ENCODE measurements at regions not wholly inside any gene's neighbourhood (a gene's known extent, or its start where the extent isn't known, plus 50 kb on each side); places are given as distances from the start of the nearest gene placed in this dataset.

DNA sequence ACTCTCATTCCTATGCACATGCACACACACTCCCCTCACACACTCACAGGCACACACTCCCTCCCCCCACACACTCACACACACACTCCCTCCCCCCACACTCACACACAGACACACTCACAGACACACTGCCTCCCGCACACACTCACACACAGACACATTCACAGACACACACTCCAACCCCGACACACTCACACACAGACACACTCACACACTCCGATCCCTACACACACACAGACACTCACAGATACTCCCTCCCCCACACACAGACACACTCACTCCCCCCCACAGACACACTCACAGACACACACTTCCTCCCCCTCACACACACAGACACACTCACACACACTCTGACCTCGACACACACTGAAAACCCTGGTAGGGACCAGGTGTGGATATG lies 176.2 kb downstream of the TFAP2C start:
- DNase-seq = no peak

DNA sequence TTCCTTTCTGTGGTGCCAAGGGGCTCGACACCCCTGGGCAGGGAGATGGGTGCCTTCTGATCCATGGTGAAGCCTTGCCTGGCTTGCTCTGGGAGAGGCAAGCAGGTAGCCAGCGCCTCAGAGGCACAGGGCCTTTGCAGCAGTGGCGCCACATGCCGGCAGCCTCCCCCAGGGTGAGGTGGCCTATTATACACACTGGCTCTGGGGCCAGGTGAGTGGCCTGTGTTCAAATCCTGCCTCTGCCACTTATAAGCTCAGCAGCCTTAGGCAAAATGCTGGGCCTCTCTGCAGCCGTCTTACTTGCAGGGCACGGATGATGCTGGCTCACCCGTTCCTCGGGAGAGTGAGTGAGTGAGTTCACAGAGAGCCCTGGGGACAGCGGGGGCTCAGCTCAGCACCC lies 176.9 kb downstream of the TFAP2C start:
- DNase-seq = no peak

DNA sequence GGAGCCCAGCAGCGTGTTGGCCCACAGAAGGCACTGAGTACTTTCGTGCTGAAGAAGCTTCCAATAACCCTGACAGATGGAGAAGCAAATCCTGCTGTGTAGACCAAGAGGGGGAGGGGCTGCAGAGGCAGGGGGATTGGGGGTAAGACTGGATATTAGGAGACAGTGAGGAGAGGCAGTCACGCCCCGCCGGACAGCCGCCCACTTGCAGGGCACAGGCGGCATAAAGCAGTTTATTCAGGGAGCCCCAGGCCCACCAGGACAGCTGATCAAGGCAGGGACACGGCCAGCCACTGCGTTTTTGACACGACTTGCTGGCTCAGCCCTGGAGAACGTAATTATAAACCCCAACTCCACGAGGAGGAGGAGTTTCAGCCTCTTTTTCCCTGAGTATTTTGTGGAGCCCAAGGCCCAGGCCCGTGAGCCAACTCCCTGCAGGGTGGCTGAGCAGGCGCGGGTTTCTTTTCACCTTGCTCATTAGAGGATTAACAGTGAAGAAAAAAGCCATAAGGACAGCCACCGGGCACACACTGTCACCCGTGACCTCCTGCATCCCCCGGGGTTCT lies 177.9 kb downstream of the TFAP2C start:
- peak; percentile 63 to 82 for DNase-seq

DNA sequence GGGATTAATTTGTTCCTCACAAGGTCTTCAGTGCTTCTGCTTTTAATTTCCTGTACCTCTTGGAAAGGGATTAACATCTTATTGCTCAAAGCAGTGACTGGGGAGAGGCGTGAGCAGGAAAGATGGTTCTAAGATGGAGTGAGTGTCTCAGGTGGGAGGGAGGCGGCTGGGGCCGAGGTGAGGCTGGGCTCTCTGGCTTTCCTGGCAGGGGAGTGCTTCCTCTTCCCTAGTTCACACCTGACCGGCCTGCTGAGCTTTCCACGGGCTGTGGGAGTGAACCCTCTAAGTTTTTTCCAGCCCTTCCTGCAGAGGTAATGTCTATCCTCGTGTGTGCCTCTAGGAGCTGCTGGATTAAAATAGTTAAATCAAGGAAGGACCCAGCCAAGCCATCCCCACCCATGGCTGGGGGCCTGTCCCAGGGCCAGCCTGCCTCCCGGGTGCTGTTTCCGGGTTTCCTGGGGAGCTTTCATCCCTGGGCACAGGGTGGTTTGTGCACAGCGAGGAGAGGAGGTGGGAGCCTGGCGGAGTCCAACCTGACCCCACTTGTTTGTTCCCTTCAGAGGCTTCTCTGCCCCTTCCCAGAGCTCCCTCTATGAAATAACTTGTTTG lies 179.1 kb downstream of the TFAP2C start:
- peak in 1 of 2 experiments; percentile 29 for DNase-seq

DNA sequence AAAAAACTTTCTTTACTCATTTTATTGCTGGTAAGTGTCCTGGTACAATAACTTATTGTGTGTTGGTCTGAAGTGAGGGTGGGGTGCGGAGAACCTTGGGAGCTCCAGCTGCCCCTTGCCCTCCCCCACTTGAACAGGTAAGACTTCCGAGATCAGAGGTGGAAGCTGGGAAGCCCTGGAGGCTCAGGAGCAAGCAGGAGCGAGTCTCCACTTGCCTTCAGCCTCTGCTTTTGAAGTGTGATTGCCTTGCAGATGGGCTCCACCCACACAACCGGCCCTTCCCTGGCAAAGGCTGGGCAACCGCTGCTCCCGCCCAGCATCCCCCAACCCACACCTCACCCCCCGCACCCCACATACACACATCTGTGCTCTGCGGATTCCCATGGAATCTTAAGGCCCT lies 179.6 kb downstream of the TFAP2C start:
- peak; percentile 24 to 67 for DNase-seq

DNA sequence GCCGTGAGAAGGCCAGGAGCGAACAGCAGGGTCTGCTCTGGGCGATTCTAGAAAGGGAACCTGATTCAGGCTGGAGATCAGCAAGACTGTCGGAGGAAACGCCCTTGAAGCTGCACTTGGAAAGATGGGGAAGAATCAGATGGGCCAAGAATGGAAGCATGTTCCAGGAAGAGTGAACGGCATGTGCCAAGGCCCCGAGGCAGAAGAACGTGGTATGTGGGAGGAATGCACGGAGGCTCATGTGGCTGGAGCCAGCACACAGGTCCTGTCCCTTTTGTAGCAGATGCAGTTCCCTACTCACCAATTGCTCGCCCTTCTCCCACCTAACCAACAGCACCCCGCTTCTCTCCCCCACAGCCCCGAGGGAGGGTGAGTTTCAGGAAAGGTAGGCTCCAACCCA lies 180.6 kb downstream of the TFAP2C start:
- no peak for DNase-seq

DNA sequence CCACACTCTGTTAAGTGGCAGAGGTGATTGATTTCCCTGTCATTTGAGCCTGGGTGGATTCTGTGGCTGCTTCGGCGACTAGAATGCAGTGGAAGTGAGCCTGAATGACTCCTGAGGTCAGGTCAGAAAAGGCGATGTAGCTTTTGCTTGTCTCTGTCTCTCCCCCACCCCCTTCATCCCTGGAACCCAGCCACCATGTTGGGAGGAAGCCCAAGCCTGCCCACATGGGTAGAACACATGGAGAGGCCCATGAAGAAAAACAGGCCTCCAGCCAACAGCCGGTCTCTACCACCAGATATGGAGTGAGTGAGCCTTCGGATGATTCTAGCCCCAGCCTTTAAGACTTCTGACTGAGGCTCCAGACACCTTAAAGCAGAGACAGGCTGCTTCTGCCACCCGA lies 181.0 kb downstream of the TFAP2C start:
- no peak for DNase-seq

DNA sequence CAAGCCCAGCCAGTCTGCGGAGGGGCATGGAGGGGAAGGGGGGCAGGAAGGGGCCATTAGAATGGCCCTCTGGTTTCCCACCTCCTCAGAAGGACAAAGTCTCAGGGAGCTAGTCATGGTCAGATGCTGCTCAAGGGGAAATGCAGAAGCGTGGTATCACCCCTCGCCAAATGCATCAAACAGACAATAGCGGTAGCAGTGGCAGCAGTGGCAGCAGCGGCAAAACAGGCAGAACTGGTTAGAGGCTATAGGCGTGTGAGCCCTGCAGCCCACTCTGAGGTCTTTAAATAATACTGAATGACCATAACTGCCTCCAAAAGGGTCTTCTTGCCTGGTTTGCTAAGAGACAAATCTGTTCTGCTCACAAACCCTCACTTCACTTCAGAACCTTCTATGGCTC lies 186.7 kb downstream of the TFAP2C start:
- no peak for DNase-seq

DNA sequence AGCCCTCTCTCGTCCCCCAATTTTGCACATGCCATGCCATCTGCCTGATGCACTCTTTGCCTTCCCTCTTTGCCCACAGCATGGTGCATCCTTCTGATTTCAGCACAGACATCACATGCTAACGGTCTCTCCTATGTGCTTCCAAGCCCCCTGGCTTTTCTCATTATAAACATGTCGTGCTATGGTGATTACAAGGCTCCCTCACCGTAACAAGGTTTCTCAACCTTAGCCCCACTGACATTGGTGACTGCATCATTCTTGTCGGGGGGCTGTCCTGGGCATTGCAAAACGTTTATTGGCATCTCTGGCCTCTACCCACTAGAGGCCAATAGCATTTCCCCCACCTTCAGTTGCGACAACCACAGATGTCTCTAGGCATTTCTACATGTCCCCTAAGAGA lies 187.2 kb downstream of the TFAP2C start:
- no peak for DNase-seq

DNA sequence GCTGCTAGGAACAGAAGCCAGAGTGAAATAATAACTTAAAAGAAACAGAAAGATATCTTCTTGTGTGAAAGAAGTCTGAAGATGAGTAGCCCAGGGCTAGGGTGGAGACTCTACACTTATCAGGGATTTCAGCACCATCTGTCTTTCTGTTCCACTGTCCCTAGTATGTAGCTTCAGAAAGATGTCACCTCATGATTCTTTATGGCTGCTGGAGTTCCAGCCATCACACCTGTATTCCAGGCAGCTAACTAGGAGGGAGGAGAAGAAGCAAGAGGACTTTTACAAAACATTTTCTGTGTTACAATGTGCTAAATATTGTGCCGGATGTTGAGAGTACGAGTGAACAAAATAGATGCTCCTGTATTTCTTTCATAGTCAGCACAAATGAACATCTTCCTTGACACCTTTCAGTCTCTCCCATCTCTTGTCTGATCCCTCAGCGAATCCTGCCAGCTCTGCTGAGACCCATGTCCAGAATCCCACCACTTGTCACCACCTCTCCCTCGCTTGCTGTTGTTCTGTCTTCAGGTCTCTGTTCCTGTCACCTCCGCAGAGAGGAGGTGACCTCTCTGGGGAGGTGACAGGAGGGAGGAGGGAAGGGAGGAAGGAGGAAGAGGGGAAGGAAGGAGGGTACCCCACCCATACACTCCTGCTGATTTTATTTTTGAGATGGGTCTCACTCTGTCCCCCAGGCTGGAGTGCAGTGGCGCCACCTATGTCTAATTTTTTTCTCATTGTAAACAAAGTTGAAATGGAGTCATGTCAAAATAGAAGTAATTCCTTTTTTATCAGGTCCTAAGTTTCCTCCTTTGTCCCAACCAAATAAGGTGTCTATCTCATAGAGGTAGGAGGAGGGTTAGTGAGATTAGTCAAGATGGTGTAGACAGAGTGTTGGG lies 188.9 kb downstream of the TFAP2C start:
- no peak for DNase-seq

DNA sequence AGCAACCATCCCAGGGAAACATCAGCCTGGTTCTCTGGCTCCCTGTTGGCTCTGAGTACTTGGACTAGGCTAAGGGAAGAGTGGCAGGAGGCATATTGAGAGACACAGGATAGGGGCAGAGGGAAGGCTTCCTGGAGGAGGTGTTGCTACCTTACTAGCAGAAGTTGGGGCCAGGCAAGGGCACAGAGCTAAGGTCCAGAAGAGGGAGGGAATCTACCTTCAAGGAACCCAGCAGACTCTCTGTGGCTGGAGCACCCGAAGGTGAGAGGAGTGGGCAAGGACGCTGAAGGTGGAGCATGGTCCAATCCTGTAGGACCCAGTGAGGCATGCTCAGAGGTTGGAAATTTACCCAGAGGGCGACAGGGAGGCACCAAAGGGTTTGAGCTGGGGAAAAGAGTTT lies 191.9 kb downstream of the TFAP2C start:
- DNase-seq = no peak

DNA sequence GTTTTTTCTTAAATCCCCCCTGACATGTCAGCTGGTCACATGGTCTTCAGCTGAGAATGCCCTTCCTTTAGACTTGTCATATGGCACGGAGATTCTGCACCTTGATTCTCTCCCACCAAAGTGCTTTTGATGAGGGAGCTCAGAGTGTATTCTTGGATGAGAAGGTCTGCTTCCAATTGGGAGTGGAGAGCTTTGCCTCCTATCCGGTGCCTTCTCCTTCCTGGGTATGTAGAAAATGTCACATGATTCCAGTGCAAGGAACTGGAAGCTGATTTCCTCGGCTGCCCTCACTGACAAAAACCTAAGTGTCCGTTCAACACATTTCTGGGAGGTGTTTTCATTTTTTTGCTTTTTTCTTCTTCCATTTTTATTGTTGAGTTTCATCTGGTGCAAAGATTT lies 197.2 kb downstream of the TFAP2C start:
- DNase-seq = no peak

DNA sequence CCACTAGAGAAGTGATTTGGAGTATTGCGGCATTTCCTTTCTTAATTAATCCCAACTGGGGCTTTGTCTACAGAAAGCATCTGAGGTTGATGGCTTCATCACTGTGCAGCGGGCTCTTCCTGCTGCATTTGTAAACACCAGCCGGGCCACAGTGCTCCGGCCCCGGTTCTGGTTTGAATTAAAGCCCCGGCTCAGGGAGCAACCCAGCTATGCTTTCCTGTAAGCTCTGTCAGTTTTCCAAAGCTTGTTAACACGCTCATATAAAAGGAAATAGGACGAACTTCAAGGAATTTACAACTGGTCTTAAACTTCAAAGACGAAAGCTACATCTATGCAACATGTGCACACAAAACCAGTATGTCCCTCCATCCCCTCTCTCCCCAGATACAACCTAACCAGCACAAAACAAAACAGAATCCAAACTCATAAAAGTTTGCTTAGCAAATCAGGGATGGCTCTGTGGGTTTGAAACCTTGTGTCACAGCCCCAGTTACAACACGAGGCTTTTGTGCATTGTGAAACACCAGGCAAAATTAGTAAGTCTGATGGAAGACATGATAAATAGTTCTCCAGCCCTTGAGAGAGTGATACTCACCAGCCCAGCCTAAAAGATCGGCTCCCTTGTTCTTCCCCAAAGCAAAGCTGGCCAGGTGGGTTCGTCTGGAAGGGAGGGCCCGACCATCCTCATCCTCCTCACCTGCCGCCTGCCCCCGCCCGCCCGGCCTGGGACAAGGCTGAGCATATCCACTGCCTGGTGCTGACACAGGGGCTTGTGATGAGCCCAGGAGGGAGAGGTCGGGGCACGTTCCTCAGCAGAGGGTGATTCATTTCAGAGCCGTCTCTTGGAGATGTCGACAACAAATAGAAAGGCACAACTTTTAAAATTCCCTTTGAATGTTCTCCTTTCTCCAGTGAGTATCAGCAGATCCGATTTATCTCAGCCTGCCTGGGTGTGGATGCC lies 197.9 kb downstream of the TFAP2C start:
- DNase-seq = no peak

DNA sequence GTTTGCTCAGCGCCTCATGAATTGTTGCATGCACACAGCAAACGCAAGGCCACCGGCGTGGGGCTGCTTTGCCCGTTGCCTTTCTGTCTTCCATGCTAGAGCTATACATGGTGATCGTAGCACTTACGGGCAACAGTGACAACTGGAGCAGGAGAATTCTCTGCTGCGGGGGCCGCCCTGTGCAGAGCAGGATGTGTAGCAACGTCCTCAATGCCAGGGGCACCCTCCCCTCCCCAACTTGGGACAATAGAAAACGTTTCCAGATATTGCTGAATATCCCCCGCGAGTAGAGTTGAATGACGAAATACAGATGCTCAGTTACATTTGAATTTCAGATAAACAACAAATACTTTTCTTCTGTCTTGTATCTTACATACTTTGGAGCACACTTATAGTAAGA lies 198.7 kb downstream of the TFAP2C start:
- DNase-seq = no peak

DNA sequence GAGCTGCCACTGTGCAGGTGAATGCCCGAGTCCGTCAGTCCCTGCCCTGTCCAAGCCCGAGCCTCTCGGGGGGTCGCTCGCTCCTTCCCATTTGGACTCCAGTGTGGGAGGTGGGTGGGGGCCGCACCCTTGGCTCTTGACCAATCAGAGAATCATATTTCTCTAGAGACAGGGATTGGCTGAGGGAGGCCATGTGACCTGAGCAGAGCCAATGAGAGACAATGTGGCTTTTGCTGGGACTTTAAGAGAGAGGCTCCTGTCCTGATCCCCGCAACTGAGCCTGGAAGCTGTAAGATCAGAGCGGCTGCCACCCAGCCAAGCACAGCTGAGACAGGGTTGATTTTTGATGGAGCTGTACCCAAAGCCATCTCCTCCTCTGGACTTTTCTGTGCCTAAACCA lies 199.3 kb downstream of the TFAP2C start:
- no peak for DNase-seq

DNA sequence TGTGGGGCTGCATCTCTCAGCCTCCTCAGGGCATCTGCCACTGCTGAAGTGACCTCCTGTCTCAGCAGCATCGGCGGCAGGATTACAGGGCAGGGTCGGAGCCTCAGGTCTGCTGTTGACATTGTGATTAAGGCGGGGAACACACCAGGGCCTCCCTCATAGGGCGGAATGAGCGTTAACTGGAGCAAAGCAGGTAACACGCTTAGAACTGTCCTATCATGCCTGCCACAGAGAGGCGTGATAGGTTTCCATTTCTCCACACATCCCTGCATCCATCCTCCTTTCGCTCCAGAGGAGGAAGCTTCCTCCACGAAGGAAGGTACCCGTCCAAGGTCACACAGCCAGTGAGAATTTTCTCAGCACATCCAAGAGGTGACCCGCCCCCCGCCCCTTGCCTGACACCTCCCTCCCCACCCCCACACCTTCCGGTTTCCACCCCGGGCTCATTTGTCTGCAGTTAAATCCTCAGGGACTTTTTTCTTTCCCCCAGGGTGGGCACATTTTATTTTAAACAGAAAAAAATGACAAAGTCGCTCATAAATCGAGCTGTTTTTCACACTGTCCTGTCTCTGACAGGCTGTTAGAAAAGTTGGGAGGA lies 200.8 kb downstream of the TFAP2C start:
- no peak for DNase-seq

DNA sequence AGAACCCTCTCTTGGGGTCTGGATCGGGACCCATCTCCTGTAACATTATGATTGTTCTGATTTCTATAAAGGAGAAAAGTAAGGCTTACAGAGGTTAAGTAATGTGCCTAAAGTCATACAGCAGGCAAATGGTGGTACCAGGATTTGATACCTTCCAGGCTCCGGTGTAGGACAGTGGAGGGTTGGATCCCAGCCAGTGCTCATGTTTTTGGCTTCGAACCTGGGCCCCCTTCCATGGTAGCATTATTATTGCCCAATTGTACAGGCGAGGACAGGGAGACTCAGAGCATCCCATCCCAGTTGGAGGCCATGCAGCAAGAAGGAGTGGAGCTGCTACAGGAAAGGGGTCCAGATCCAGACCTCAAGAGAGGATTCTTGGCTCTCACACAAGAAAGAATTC lies 202.7 kb downstream of the TFAP2C start:
- no peak for DNase-seq

DNA sequence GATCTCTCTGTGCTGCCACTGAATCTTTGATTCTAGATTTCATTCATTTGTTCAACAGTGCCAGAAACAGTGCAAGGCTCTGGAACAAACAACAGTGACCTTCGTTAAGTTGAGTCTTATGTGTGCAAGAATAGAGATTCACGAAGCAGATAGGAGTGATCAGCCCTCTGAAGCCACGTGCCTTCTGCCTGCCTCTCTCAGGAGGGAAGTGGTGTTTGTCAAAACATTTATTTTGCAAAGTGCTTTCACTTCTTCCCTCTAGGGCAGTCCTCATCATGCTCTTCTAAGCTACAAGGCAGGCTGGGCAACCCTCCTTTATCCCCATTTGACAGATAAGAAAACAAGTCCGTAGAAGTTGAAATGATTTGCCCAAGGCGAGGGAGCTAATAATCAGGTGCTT lies 204.3 kb downstream of the TFAP2C start:
- no peak for DNase-seq

DNA sequence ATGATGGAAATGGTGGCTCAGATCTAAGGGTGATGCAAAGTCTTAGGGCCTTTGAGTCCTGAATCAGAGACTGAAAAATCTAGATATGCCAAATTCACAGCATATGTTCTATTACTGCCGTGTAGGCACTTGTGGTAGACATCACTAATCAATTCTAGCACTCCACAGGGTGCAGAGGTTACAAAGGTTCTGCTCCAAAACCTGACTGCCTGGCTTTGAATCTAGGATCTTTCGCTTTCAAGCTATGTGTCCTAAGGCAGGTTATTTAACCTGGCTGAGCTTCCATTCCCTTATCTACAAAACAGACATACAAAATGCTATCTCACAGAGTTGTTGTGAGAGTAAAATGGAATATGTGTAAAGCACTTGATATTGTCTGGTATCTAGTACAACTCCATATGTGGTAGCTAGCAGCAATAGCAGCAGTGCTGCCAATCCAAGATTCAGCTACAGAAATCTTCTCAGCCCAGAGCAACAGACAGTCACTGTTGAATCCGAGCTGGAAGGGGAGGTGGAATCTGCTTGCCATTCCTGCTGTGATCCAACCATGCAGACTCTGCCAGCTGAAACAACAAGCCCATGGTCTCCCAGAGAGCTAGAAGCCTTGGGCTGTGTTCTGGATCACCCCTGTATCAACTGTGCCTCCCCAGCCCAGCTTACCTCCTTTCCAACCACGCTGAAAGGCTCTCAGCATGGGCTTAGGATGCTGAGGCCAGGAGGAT lies 206.9 kb downstream of the TFAP2C start:
- no peak for DNase-seq

DNA sequence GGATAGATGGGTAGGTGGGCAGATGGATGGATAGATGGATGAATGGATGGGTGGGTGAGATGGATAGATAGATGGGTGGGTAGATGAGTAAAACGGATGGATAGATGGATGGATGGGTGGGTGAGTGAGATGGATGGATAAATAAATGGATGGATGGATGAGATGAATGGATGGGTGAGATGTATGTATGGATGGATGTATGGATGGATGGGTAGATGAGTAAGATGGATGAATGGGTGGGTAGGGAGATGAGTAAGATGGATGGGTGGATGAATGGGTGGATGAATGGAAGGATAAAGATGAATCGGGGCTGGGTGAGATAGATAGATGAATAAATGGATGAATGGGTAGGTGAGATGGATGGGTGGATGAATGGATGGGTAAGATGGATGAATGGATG lies 210.1 kb downstream of the TFAP2C start:
- DNase-seq = no peak

DNA sequence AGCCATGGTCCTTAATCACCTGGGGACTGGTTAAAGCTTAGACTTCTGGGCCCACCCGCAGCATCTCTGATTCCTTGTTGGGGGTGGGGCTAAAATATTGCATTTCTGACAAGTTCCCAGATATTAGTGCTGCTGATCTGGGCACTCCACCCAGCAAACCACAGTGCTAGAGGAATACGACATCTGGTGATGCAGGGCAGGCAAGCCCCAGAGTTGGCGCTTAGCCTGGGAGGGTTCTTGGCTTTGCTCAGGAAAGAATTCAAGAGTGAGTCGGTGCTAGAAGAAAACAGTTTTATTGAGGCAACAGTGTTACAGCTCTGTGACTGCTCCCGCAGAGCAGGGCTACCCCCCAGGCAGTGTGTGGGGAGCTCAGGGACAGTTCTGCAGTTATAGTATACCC lies 210.7 kb downstream of the TFAP2C start:
- DNase-seq = no peak

DNA sequence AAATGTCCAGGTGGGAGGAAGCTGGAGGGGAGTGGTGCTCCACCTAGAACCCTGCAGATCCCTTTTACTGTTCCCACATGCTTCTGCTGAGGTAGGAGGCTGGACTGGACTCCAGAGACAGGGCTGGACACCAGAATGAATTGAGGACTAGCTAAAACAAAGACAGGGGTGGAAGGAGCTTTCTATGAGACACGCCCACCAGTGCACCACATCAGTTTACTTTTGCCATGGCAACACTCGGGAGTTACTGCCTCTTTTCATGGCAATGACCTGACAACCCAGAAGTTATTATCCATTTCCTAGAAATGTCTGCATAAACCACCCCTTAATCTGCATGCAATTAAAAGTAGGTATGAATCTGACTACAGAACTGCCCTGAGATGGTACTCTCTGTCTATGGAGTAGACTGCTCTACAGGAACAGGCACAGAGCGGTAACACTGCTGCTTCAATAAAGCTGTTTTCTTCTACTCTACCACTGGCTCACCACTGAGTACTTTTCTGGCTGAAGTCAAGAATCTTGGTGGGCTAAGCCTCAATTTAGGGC lies 211.7 kb downstream of the TFAP2C start:
- DNase-seq = no peak

Measured in NCI-H524 (cell line).